KMS-11 (cell line): ENCODE measurements at regions not wholly inside any gene's neighbourhood (a gene's known extent, or its start where the extent isn't known, plus 50 kb on each side); places are given as distances from the start of the nearest gene placed in this dataset.

ENCODE experiments used
- H2AFZ ChIP-seq: fragments of 200-600 bp; sonication (generic); 2 replicates; pipeline ENCODE4 v1.6.1; 2016; ENCODE audit warnings: antibody characterized with exemption, mixed run types, low read depth
- H3K27ac ChIP-seq: fragments of 200-600 bp; sonication (generic); 2 replicates; pipeline ENCODE4 v1.6.1; 2016; ENCODE audit warnings: mild to moderate bottlenecking, mixed run types
- H3K27me3 ChIP-seq: fragments of 200-600 bp; sonication (generic); 2 replicates; pipeline ENCODE4 v1.6.1; 2017; ENCODE audit warnings: mild to moderate bottlenecking, low read depth, mixed run types, moderate library complexity; ENCODE audit not compliant: insufficient read depth
- H3K36me3 ChIP-seq: fragments of 200-600 bp; sonication (generic); 2 replicates; pipeline ENCODE4 v1.6.1; 2017; ENCODE audit warnings: mild to moderate bottlenecking, mixed run types; ENCODE audit not compliant: insufficient read depth
- H3K4me1 ChIP-seq: fragments of 200-600 bp; sonication (generic); 2 replicates; pipeline ENCODE4 v1.6.1; 2016; ENCODE audit warnings: mild to moderate bottlenecking, low read depth, mixed run types; ENCODE audit not compliant: poor library complexity, severe bottlenecking
- H3K4me2 ChIP-seq: fragments of 200-600 bp; sonication (generic); 2 replicates; pipeline ENCODE4 v1.7.0; 2016; ENCODE audit warnings: mild to moderate bottlenecking, mixed run types
- H3K4me3 ChIP-seq: fragments of 200-600 bp; sonication (generic); IDR thresholded peaks from 2 replicates; pipeline ENCODE4 v1.6.1; 2017; ENCODE audit warnings: low read depth, low read length, mixed read lengths; ENCODE audit not compliant: insufficient read depth
- H3K79me2 ChIP-seq: fragments of 200-600 bp; sonication (generic); 2 replicates; pipeline ENCODE4 v1.6.1; 2016; ENCODE audit warnings: low read depth, mixed run types; ENCODE audit not compliant: insufficient read depth
- H3K9ac ChIP-seq: fragments of 200-600 bp; sonication (generic); 2 replicates; pipeline ENCODE4 v1.6.1; 2016; ENCODE audit warnings: mild to moderate bottlenecking, mixed run types
- H4K20me1 ChIP-seq: fragments of 200-600 bp; sonication (generic); 2 replicates; pipeline ENCODE4 v1.6.1; 2016; ENCODE audit warnings: mild to moderate bottlenecking, mixed run types; ENCODE audit not compliant: insufficient read depth
- CTCF ChIP-seq: fragments of 200-600 bp; sonication (generic); conservative IDR thresholded peaks from 2 replicates; pipeline ENCODE4 v1.6.1; 2017; ENCODE audit warnings: low read depth, mild to moderate bottlenecking, antibody characterized with exemption, low read length, moderate library complexity, mixed read lengths

- Histone ChIP-seq H3K27ac (no peak overlapping the region), H3K9ac (no peak overlapping the region), H3K4me2 (no peak overlapping the region), H3K27me3 (no peaks in the 10 kb centered on the region), H3K79me2 (no peaks in the 10 kb centered on the region), H3K4me1 (no peaks in the 10 kb centered on the region), H2AFZ (no peak overlapping the region), H4K20me1 (no peaks in the 10 kb centered on the region), H3K36me3 (no peaks in the 10 kb centered on the region), H3K4me3 (no peak overlapping the region)
- no peak for TF ChIP-seq CTCF
Observed at GRCh38 chr12:131442337-131442918, 268.5 kb upstream of the SFSWAP start.

- no peaks in the 10 kb centered on the region for H3K27me3 ChIP-seq
- no peak overlapping the region for H3K27ac ChIP-seq
- no peaks in the 10 kb centered on the region for H3K4me1 ChIP-seq
- no peak overlapping the region for H2AFZ ChIP-seq
- H3K9ac ChIP-seq, result no peak overlapping the region
- no peaks in the 10 kb centered on the region for H3K36me3 ChIP-seq
- no peaks in the 10 kb centered on the region for H3K79me2 ChIP-seq
- no peak for TF ChIP-seq CTCF
- H3K4me2 ChIP-seq, result no peak overlapping the region
- H3K4me3 ChIP-seq, result no peak overlapping the region
- H4K20me1 ChIP-seq, result no peaks in the 10 kb centered on the region
Observed at GRCh38 chr12:131443019-131444000, 267.6 kb upstream of the SFSWAP start.

GRCh38 chr12:131444220-131445164, 266.4 kb upstream of the SFSWAP start:
- Histone ChIP-seq H3K27me3 (no peaks in the 10 kb centered on the region), H3K36me3 (no peaks in the 10 kb centered on the region), H3K4me1 (no peaks in the 10 kb centered on the region), H3K9ac (no peak overlapping the region), H4K20me1 (no peaks in the 10 kb centered on the region), H3K4me2 (no peak overlapping the region), H3K79me2 (no peaks in the 10 kb centered on the region), H3K27ac (no peak overlapping the region), H3K4me3 (no peak overlapping the region), H2AFZ (no peak overlapping the region)
- TF ChIP-seq CTCF, result no peak

GRCh38 chr12:131445184-131445774, 265.6 kb upstream of the SFSWAP start:
- Histone ChIP-seq H3K4me3 (no peak overlapping the region), H4K20me1 (no peaks in the 10 kb centered on the region), H3K27me3 (no peaks in the 10 kb centered on the region)

More at GRCh38 chr12:131445184-131445774, 265.6 kb upstream of the SFSWAP start:
- Histone ChIP-seq H3K4me2 (no peak overlapping the region), H3K4me1 (no peaks in the 10 kb centered on the region), H3K27ac (no peak overlapping the region), H2AFZ (no peak overlapping the region), H3K79me2 (no peaks in the 10 kb centered on the region), H3K36me3 (no peaks in the 10 kb centered on the region), H3K9ac (no peak overlapping the region)
- no peak for TF ChIP-seq CTCF
